A549 (cell line): ENCODE measurements at regions not wholly inside any gene's neighbourhood (a gene's known extent, or its start where the extent isn't known, plus 50 kb on each side); places are given as distances from the start of the nearest gene placed in this dataset.

Experiments
- CBX2 ChIP-seq: fragments of 200-600 bp; sonication (generic); IDR thresholded peaks from 2 replicates; pipeline ENCODE4 v1.6.1; 2016; ENCODE audit warnings: low read depth, mild to moderate bottlenecking, borderline replicate concordance
- CTCF ChIP-seq: fragments of >200 bp; sonication (Bioruptor Twin); formaldehyde crosslinking; IDR thresholded peaks from 3 replicates; pipeline ENCODE4 v1.5.1; 2016
- HOXA7 ChIP-seq: fragments of 250-450 bp; sonication (Bioruptor Pico); IDR thresholded peaks from 2 replicates; pipeline ENCODE4 v1.5.0; 2020; ENCODE audit warnings: mild to moderate bottlenecking, moderate library complexity
- MAX ChIP-seq: IDR thresholded peaks from 2 replicates; pipeline ENCODE4 v1.6.1; 2012
- POLR2A ChIP-seq: IDR thresholded peaks from 2 replicates; pipeline ENCODE4 v1.6.1; 2012; ENCODE audit warnings: mild to moderate bottlenecking, low read length
- REST ChIP-seq: fragments of 200-600 bp; sonication (generic); IDR thresholded peaks from 2 replicates; pipeline ENCODE4 v1.6.1; 2016; ENCODE audit warnings: antibody characterized with exemption, mild to moderate bottlenecking, moderate library complexity

GRCh38 chr13:22175241-22175640, 504.4 kb downstream of the FGF9 start:
- TF ChIP-seq CTCF (no peak), CBX2 (no peak), HOXA7 (CRISPR knock-in tag) (no peak), REST (no peak), POLR2A (no peak), MAX (no peak)
